H1 (cell line): ENCODE measurements at regions not wholly inside any gene's neighbourhood (a gene's known extent, or its start where the extent isn't known, plus 50 kb on each side); places are given as distances from the start of the nearest gene placed in this dataset.

Experiments
- ASH2L ChIP-seq: fragments of 200-600, 300-600 bp; sonication (generic); IDR thresholded peaks from one replicate; pipeline ENCODE4 v1.7.1; 2017; ENCODE audit warnings: low read length
- SP1 ChIP-seq: IDR thresholded peaks from 2 replicates; pipeline ENCODE4 v1.6.1; 2011; ENCODE audit warnings: low read depth, low read length

GRCh38 chr11:21944577-21944976, 248.3 kb upstream of the ANO5 start (continued):
- TF ChIP-seq ASH2L (no peak), SP1 (no peak)
- TF ChIP-seq, all 59 proteins: peak for 0
